IMR-90 (cell line): ENCODE measurements at regions not wholly inside any gene's neighbourhood (a gene's known extent, or its start where the extent isn't known, plus 50 kb on each side); places are given as distances from the start of the nearest gene placed in this dataset.

Experiments
- ATAC-seq: fragments of 200-7000 bp; cut with Tn5 transposase; 2 replicates; pipeline ENCODE4 v1.9.1; 2020; ENCODE audit warnings: low read depth, mild to moderate bottlenecking, moderate library complexity
- BruUV-seq: library from RNA; stranded (reverse); fragments of 400-500 nt; replicated peaks from 2 replicates; lab custom pipeline; 2021; lab: Mats Ljungman, UMichigan
- CTCF ChIA-PET: fragments of 300-600 bp; formaldehyde crosslinking; extraction: SDS; loops from one replicate; lab custom pipeline; 2021; ENCODE audit warnings: antibody characterized with exemption; lab: Yijun Ruan, JAX
- POLR2A ChIA-PET: fragments of 300-600 bp; sonication (Branson Sonifier 250); formaldehyde crosslinking; loops from one replicate; lab custom pipeline; 2022; ENCODE audit warnings: antibody characterized with exemption; ENCODE audit not compliant: unreplicated experiment; lab: Charles Lee
- DNase-seq: peaks from one replicate; pipeline ENCODE4 v3.0.0; 2013
- H2AFZ ChIP-seq: replicated peaks from 2 replicates; pipeline ENCODE3; 2013; ENCODE audit warnings: low read length, mild to moderate bottlenecking; ENCODE audit not compliant: poor library complexity
- H2AK5ac ChIP-seq: 2 replicates; pipeline ENCODE4 v1.6.1; 2013; ENCODE audit warnings: low read depth, low read length, inconsistent platforms
- H2AK9ac ChIP-seq: replicated peaks from 2 replicates; pipeline ENCODE3; 2013; ENCODE audit warnings: mild to moderate bottlenecking, low read depth, low read length, moderate library complexity; ENCODE audit not compliant: poor library complexity
- H2BK120ac ChIP-seq: 2 replicates; pipeline ENCODE4 v1.6.1; 2013; ENCODE audit warnings: low read depth, low read length, inconsistent platforms
- H2BK15ac ChIP-seq: 3 replicates; pipeline ENCODE4 v1.6.1; 2013; ENCODE audit warnings: low read depth, low read length, inconsistent platforms
- H2BK20ac ChIP-seq: 2 replicates; pipeline ENCODE4 v1.6.1; 2013; ENCODE audit warnings: low read depth, mild to moderate bottlenecking, inconsistent platforms, low read length, moderate library complexity
- H2BK5ac ChIP-seq: 2 replicates; pipeline ENCODE4 v1.6.1; 2013; ENCODE audit warnings: mild to moderate bottlenecking, low read depth, low read length, inconsistent platforms; ENCODE audit not compliant: poor library complexity, severe bottlenecking
- H3K14ac ChIP-seq: replicated peaks from 2 replicates; pipeline ENCODE4 v1.6.1; 2013; ENCODE audit warnings: low read depth, low read length, inconsistent platforms
- H3K18ac ChIP-seq: 2 replicates; pipeline ENCODE4 v1.6.1; 2013; ENCODE audit warnings: low read depth, low read length, control low read depth
- H3K23ac ChIP-seq: 2 replicates; pipeline ENCODE4 v1.6.1; 2013; ENCODE audit warnings: low read depth, low read length, inconsistent platforms
- H3K27ac ChIP-seq: 2 replicates; pipeline ENCODE4 v1.5.1; 2013; ENCODE audit warnings: mild to moderate bottlenecking, control low read depth, low read length; ENCODE audit not compliant: insufficient read depth
- H3K27me3 ChIP-seq: 2 replicates; pipeline ENCODE4 v1.6.1; 2013; ENCODE audit warnings: low read length; ENCODE audit not compliant: control insufficient read depth, insufficient read depth
- H3K36me3 ChIP-seq: 2 replicates; pipeline ENCODE4 v1.6.1; 2013; ENCODE audit warnings: low read length, mixed read lengths; ENCODE audit not compliant: control insufficient read depth, insufficient read depth
- H3K4ac ChIP-seq: 2 replicates; pipeline ENCODE4 v1.6.1; 2013; ENCODE audit warnings: low read depth, low read length, inconsistent platforms
- H3K4me1 ChIP-seq: 2 replicates; pipeline ENCODE4 v1.6.1; 2013; ENCODE audit warnings: low read length, mixed read lengths; ENCODE audit not compliant: control insufficient read depth, insufficient read depth
- H3K4me2 ChIP-seq: 2 replicates; pipeline ENCODE4 v1.6.1; 2013; ENCODE audit warnings: low read depth, mild to moderate bottlenecking, control low read depth, low read length, moderate library complexity
- H3K4me3 ChIP-seq: 2 replicates; pipeline ENCODE4 v1.5.1; 2013; ENCODE audit warnings: low read depth, mild to moderate bottlenecking, control low read depth, low read length, moderate library complexity; ENCODE audit not compliant: insufficient read depth
- H3K56ac ChIP-seq: 2 replicates; pipeline ENCODE4 v1.6.1; 2013; ENCODE audit warnings: low read length, inconsistent platforms; ENCODE audit not compliant: insufficient read depth; ENCODE audit errors: extremely low read depth
- H3K79me1 ChIP-seq, 2 experiments: 2 replicates each; pipeline ENCODE4 v1.6.1; 2013; ENCODE audit warnings: low read length in 2 of 2, inconsistent platforms in 1 of 2, low read depth in 1 of 2
- H3K9ac ChIP-seq: 2 replicates; pipeline ENCODE4 v1.6.1; 2013; ENCODE audit warnings: low read depth, low read length, control low read depth
- H3K9me1 ChIP-seq: 2 replicates; pipeline ENCODE4 v1.6.1; 2013; ENCODE audit warnings: low read length, inconsistent platforms; ENCODE audit not compliant: insufficient read depth
- H3K9me3 ChIP-seq: 2 replicates; pipeline ENCODE4 v1.6.1; 2013; ENCODE audit warnings: low read length; ENCODE audit not compliant: control insufficient read depth, insufficient read depth
- H4K20me1 ChIP-seq: 2 replicates; pipeline ENCODE4 v1.6.1; 2013; ENCODE audit warnings: low read length, inconsistent platforms; ENCODE audit not compliant: insufficient read depth
- H4K5ac ChIP-seq: 2 replicates; pipeline ENCODE4 v1.6.1; 2013; ENCODE audit warnings: mild to moderate bottlenecking, low read depth, low read length, control low read depth
- H4K8ac ChIP-seq, 2 experiments: 2 replicates each; pipeline ENCODE4 v1.6.1; 2013; ENCODE audit warnings: low read depth in 2 of 2, low read length in 2 of 2, control low read depth in 1 of 2, inconsistent platforms in 1 of 2
- H4K91ac ChIP-seq: 2 replicates; pipeline ENCODE4 v1.6.1; 2013; ENCODE audit warnings: low read depth, low read length, inconsistent platforms; ENCODE audit not compliant: insufficient read depth
- CEBPB ChIP-seq: IDR thresholded peaks from 2 replicates; pipeline ENCODE4 v1.6.1; 2012; ENCODE audit warnings: low read depth, low read length, improper control_type of control experiment
- ELK1 ChIP-seq: fragments of 150-350 bp; IDR thresholded peaks from 2 replicates; pipeline ENCODE4 v1.6.1; 2016; ENCODE audit warnings: low read depth, mild to moderate bottlenecking, low read length, moderate library complexity, borderline replicate concordance
- dilution Hi-C: fragments of 300-500 bp; cut with HindIII; formaldehyde crosslinking; loops from one replicate; pipeline ENCODE4 v1.14.3; 2018; ENCODE audit warnings: low sequenced_read_pairs; ENCODE audit not compliant: unreplicated experiment
- in situ Hi-C: fragments of 300-500 bp; cut with MboI; formaldehyde crosslinking; loops from 3 replicates; pipeline ENCODE4 v1.14.3; 2019; ENCODE audit warnings: low sequenced_read_pairs, inconsistent platforms, mixed read lengths
- intact Hi-C: fragments of 100-400 bp; cut with micrococcal nuclease; formaldehyde crosslinking; loops from 2 replicates; pipeline ENCODE4 v1.10.0; 2022

- no peak overlapping the region for H3K14ac ChIP-seq
- no peak overlapping the region for H2BK5ac ChIP-seq
- H3K56ac ChIP-seq, result no peak overlapping the region
- no peak overlapping the region for H3K4me3 ChIP-seq
- no peak overlapping the region for H3K4ac ChIP-seq
- DNase-seq (no peak), ATAC-seq (no peak)
- no peak overlapping the region for H3K23ac ChIP-seq
- no peak overlapping the region for H4K91ac ChIP-seq
- dilution Hi-C loops (no loop called here), intact Hi-C loops (no loop called here), in situ Hi-C loops (no loop called here)
- H3K18ac ChIP-seq, result no peak overlapping the region
- H3K4me2 ChIP-seq, result no peak overlapping the region
- no peak overlapping the region for H3K27ac ChIP-seq
- no peak overlapping the region for H3K9ac ChIP-seq
- no peaks in the 10 kb centered on the region for H3K79me1 ChIP-seq
- H3K4me1 ChIP-seq, result no peaks in the 10 kb centered on the region
- H2BK20ac ChIP-seq, result no peak overlapping the region
- TF ChIP-seq ELK1 (no peak), CEBPB (no peak)
- no peak overlapping the region for H4K5ac ChIP-seq
- no peaks in the 10 kb centered on the region for H3K9me1 ChIP-seq
- ChIA-PET CTCF (no interaction called here), POLR2A (no interaction called here)
- no peak overlapping the region for H2BK15ac ChIP-seq
- H2AK5ac ChIP-seq, result no peak overlapping the region
- no peaks in the 10 kb centered on the region for H4K20me1 ChIP-seq
- no peak overlapping the region for H4K8ac ChIP-seq
- BruUV-seq, result no TSS peak
- H2AK9ac ChIP-seq, result no peak overlapping the region
- no peaks in the 10 kb centered on the region for H3K36me3 ChIP-seq
- H3K9me3 ChIP-seq, result peaks cover 3% of the 10 kb centered on the region
- H2AFZ ChIP-seq, result no peak overlapping the region
- H3K27me3 ChIP-seq, result no peaks in the 10 kb centered on the region
- H2BK120ac ChIP-seq, result no peak overlapping the region
These were observed 694.5 kb upstream of the PCDH15 start for GRCh38 chr10:55495555-55495954.
